Mammary epithelial cell (primary cell): ENCODE measurements at regions not wholly inside any gene's neighbourhood (a gene's known extent, or its start where the extent isn't known, plus 50 kb on each side); places are given as distances from the start of the nearest gene placed in this dataset.

ENCODE experiments used
- EZH2 ChIP-seq: IDR thresholded peaks from 2 replicates; pipeline ENCODE4 v1.6.1; 2012; ENCODE audit warnings: low read length, inconsistent platforms, borderline replicate concordance
- TF ChIP-seq, protein P1 (sequence below), 2 donors: IDR thresholded peaks in 1 of 2; conservative IDR thresholded peaks in 1 of 2; 2 replicates each; pipeline ENCODE4 v1.5.1; 2011 to 2012; ENCODE audit warnings: inconsistent platforms in 2 of 2, low read length in 2 of 2, mild to moderate bottlenecking in 2 of 2, control low read depth in 1 of 2, low read depth in 1 of 2; ENCODE audit not compliant: insufficient read depth in 1 of 2; ENCODE audit errors: extremely low read depth in 1 of 2

DNA sequence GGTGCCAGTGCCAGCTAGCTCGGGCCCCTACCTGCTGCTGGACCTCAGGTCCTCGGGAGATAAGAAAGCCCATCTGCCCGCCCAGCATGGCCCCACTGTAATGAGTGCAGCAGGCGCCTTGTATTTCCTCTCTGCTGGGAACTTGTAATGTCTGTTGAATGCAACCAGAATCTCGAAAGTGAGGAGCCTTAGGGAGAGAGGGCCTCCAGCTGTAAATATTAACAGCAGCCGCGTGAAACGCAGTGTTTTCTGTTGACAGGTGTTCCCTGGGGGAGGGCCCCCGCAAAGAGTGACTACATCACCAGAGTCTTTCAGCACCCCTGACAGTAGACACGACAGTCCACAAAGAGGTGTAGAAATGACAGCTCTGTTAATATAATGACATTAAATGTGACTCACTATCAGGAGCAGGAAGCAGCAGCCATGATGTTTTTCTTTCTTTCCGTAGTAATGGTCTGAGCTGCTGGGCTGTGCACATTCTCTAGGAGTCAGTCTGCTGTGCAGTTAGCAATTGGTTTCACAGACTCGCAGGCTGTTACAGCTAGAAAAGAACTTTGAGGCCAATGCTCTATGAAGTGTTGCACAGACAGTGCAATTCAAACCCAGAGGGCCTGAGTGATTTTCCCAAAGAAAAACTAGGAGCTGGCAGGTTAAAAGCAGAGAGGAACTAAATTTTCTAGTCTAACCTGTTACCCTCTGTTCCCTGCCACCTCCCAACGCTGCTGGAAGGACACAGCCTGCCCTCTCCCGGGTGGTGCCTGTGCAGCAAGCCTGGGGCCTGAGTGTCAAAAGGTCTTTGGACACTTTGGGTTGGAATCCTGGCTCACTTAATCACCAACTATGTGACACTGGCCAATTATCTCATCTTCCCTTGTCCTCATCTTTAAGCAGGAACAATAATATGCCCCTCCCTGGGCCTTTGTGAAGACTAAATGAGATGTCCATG lies 58.6 kb upstream of the WASF3 start:
- TF ChIP-seq, protein P1, sequence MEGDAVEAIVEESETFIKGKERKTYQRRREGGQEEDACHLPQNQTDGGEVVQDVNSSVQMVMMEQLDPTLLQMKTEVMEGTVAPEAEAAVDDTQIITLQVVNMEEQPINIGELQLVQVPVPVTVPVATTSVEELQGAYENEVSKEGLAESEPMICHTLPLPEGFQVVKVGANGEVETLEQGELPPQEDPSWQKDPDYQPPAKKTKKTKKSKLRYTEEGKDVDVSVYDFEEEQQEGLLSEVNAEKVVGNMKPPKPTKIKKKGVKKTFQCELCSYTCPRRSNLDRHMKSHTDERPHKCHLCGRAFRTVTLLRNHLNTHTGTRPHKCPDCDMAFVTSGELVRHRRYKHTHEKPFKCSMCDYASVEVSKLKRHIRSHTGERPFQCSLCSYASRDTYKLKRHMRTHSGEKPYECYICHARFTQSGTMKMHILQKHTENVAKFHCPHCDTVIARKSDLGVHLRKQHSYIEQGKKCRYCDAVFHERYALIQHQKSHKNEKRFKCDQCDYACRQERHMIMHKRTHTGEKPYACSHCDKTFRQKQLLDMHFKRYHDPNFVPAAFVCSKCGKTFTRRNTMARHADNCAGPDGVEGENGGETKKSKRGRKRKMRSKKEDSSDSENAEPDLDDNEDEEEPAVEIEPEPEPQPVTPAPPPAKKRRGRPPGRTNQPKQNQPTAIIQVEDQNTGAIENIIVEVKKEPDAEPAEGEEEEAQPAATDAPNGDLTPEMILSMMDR (conservative IDR thresholded peaks at IDR 0.05 in 1 of 2, IDR thresholded peaks at IDR 0.05 in 1 of 2; ENCODE audit: extremely low read depth in 1 of 2, insufficient read depth in 1 of 2, low read depth in 1 of 2, low read length in 2 of 2) = no peak
- no peak for TF ChIP-seq EZH2
